Nephron (organoid): ENCODE measurements at regions not wholly inside any gene's neighbourhood (a gene's known extent, or its start where the extent isn't known, plus 50 kb on each side); places are given as distances from the start of the nearest gene placed in this dataset.
A peak's percentile ranks its signal among the peaks of the same experiment; 100 is the strongest.

Source experiments
- H3K27ac Mint-ChIP-seq, 3 experiments: 2 replicates each; pipeline ENCODE4 v1.8.0; 2020; ENCODE audit warnings: mixed read lengths in 3 of 3, mild to moderate bottlenecking in 2 of 3, moderate library complexity in 1 of 3
- H3K27me3 Mint-ChIP-seq: 2 replicates; pipeline ENCODE4 v1.8.0; 2021; ENCODE audit warnings: low read depth, mild to moderate bottlenecking, moderate library complexity, mixed read lengths
- H3K36me3 Mint-ChIP-seq: 2 replicates; pipeline ENCODE4 v1.8.0; 2020; ENCODE audit warnings: low read depth, mixed read lengths
- H3K4me1 Mint-ChIP-seq: 2 replicates; pipeline ENCODE4 v1.8.0; 2020; ENCODE audit warnings: mixed read lengths
- H3K4me3 Mint-ChIP-seq, 3 experiments: 2 replicates each; pipeline ENCODE4 v1.8.0; 2020; ENCODE audit warnings: mild to moderate bottlenecking in 3 of 3, mixed read lengths in 3 of 3, moderate library complexity in 2 of 3
- H3K9me3 Mint-ChIP-seq: 2 replicates; pipeline ENCODE4 v1.8.0; 2020; ENCODE audit warnings: mixed read lengths
- CTCF ChIP-seq, 3 experiments: fragments of 200-600 bp; sonication (generic); IDR thresholded peaks; one replicate each; pipeline ENCODE4 v1.5.0; 2021; ENCODE audit warnings: antibody characterized with exemption in 3 of 3; ENCODE audit not compliant: unreplicated experiment in 3 of 3

GRCh38 chr5:106959387-106959786 is 711.4 kb downstream of the EFNA5 start:
- Mint-ChIP-seq H3K4me1 (peaks cover 22% of the 10 kb centered on the region), H3K27ac (no peak overlapping the region), H3K27me3 (no peaks in the 10 kb centered on the region), H3K9me3 (peaks cover 4% of the 10 kb centered on the region), H3K36me3 (no peaks in the 10 kb centered on the region), H3K4me3 (no peak overlapping the region)
- TF ChIP-seq CTCF (IDR thresholded peaks at IDR 0.05; ENCODE audit: unreplicated experiment in 3 of 3), result no peak

DNA sequence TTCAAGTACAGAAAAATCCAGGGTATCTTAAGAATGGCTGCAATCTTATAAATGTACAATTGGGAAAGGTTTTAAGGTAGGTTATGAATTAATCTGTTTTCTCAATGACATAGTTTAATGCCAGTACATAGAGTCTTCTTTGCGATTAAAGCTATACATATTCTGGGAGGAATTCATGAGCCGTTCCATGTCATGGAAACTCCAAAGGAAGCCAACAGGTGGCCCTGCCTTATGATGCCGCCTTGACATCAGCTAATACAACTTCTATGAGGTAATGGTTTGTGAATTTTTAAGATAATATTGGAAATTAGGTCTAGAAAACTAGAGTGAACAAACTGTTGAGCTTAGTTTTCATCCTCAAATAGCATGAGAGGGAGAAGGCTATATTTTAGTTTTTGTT is 713.4 kb downstream of the EFNA5 start:
- peak overlapping the region in 1 of 3 experiments; percentile 22 for H3K27ac Mint-ChIP-seq
- no peak overlapping the region for H3K4me3 Mint-ChIP-seq
- no peaks in the 10 kb centered on the region for H3K9me3 Mint-ChIP-seq
- no peak for TF ChIP-seq CTCF (IDR thresholded peaks at IDR 0.05; ENCODE audit: unreplicated experiment in 3 of 3)
- no peaks in the 10 kb centered on the region for H3K27me3 Mint-ChIP-seq
- peaks cover 22% of the 10 kb centered on the region for H3K4me1 Mint-ChIP-seq
- H3K36me3 Mint-ChIP-seq, result no peaks in the 10 kb centered on the region

DNA sequence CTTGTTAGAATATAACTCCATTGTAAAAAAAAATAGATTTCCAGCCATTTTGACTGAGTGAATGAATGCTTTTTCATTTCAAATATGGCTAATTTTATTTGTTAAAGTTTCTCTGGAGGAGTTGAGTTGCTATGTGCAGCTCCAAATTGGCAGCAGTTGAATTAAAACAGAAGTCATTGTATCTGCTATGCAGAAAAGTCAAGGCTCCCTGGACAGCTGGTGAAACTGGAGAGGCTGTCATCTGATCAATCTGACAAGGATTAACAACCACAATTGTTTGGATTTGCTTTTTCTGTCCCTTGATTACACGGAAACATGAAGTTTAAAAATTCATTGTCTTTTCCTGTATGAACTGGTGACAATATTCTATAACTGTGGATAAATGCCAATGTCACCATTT is 713.9 kb downstream of the EFNA5 start:
- H3K27me3 Mint-ChIP-seq, result no peaks in the 10 kb centered on the region
- peak overlapping the region in 1 of 3 experiments; percentile 22 for H3K27ac Mint-ChIP-seq
- TF ChIP-seq CTCF (IDR thresholded peaks at IDR 0.05; ENCODE audit: unreplicated experiment in 3 of 3), result no peak
- no peak overlapping the region for H3K4me3 Mint-ChIP-seq
- no peaks in the 10 kb centered on the region for H3K36me3 Mint-ChIP-seq
- peaks cover 22% of the 10 kb centered on the region for H3K4me1 Mint-ChIP-seq
- H3K9me3 Mint-ChIP-seq, result no peaks in the 10 kb centered on the region

- no peak for TF ChIP-seq CTCF (IDR thresholded peaks at IDR 0.05; ENCODE audit: unreplicated experiment in 3 of 3)
- no peak overlapping the region for H3K4me3 Mint-ChIP-seq
These were observed 714.5 kb downstream of the EFNA5 start for GRCh38 chr5:106956187-106956586.

DNA sequence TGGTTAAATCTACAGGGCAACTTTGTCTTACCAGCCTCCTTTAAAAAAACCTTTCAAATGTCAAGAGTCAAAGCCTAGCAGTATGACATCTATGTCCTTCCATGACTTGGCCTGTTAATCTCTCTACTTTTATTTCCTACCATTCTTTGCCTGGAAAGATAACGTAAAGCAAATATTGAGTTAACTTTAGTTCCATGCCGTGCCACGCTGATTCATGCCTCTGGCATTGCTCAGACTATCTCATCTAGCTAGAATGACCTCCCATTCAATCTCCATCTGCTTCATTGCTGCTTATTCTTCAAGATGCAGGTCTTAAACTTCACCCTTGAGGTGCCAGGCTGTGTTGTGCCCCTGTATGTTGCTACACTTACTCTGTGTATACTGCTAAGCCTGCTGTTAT is 729.8 kb downstream of the EFNA5 start:
- H3K4me1 Mint-ChIP-seq, result no peaks in the 10 kb centered on the region

More at GRCh38 chr5:106956187-106956586, 714.5 kb downstream of the EFNA5 start:
- no peak overlapping the region for H3K27ac Mint-ChIP-seq
- H3K36me3 Mint-ChIP-seq, result no peaks in the 10 kb centered on the region
- no peaks in the 10 kb centered on the region for H3K9me3 Mint-ChIP-seq
- H3K27me3 Mint-ChIP-seq, result no peaks in the 10 kb centered on the region
- H3K4me1 Mint-ChIP-seq, result peaks cover 22% of the 10 kb centered on the region

More for the DNA sequence above, 729.8 kb downstream of the EFNA5 start:
- Mint-ChIP-seq H3K27me3 (no peaks in the 10 kb centered on the region), H3K9me3 (peaks cover 15% of the 10 kb centered on the region), H3K36me3 (no peaks in the 10 kb centered on the region), H3K27ac (no peak overlapping the region), H3K4me3 (no peak overlapping the region)
- no peak for TF ChIP-seq CTCF (IDR thresholded peaks at IDR 0.05; ENCODE audit: unreplicated experiment in 3 of 3)
